ENCODE measurements at regions not wholly inside any gene's neighbourhood (a gene's known extent, or its start where the extent isn't known, plus 50 kb on each side); places are given as distances from the start of the nearest gene placed in this dataset.

- FAIRE-seq, result no peak
Observed at GRCh38 chr15:97680606-97681220, 279.8 kb upstream of the ARRDC4 start.

GRCh38 chr15:97683831-97684230, 276.7 kb upstream of the ARRDC4 start:
- no peak for FAIRE-seq

GRCh38 chr15:97684249-97684648, 276.3 kb upstream of the ARRDC4 start:
- FAIRE-seq, result no peak

GRCh38 chr15:97686324-97686723, 274.2 kb upstream of the ARRDC4 start:
- FAIRE-seq, result no peak

- FAIRE-seq, result no peak
Observed at GRCh38 chr15:97687654-97688053, 272.8 kb upstream of the ARRDC4 start.

GRCh38 chr15:97688177-97688576, 272.3 kb upstream of the ARRDC4 start:
- FAIRE-seq, result no peak

GRCh38 chr15:97688886-97689285, 271.6 kb upstream of the ARRDC4 start:
- FAIRE-seq, result no peak

GRCh38 chr15:97691078-97691477, 269.4 kb upstream of the ARRDC4 start:
- no peak for FAIRE-seq

- FAIRE-seq, result no peak
Observed at GRCh38 chr15:97691799-97692198, 268.7 kb upstream of the ARRDC4 start.

GRCh38 chr15:97692301-97693015, 268.0 kb upstream of the ARRDC4 start:
- FAIRE-seq, result no peak

GRCh38 chr15:97694456-97694855, 266.0 kb upstream of the ARRDC4 start:
- no peak for FAIRE-seq

GRCh38 chr15:97703400-97703799, 257.1 kb upstream of the ARRDC4 start:
- FAIRE-seq, result no peak

- no peak for FAIRE-seq
Observed at GRCh38 chr15:97706059-97706458, 254.4 kb upstream of the ARRDC4 start.

GRCh38 chr15:97708252-97708651, 252.3 kb upstream of the ARRDC4 start:
- FAIRE-seq, result no peak

GRCh38 chr15:97712530-97712929, 248.0 kb upstream of the ARRDC4 start:
- no peak for FAIRE-seq

- no peak for FAIRE-seq
Observed at GRCh38 chr15:97717806-97718205, 242.7 kb upstream of the ARRDC4 start.

- no peak for FAIRE-seq
Observed at GRCh38 chr15:97718509-97718908, 242.0 kb upstream of the ARRDC4 start.

GRCh38 chr15:97728791-97729190, 231.7 kb upstream of the ARRDC4 start:
- FAIRE-seq, result no peak

- FAIRE-seq, result no peak
Observed at GRCh38 chr15:97729270-97729669, 231.2 kb upstream of the ARRDC4 start.

GRCh38 chr15:97730315-97730714, 230.2 kb upstream of the ARRDC4 start:
- FAIRE-seq, result no peak

- no peak for FAIRE-seq
Observed at GRCh38 chr15:97731859-97732258, 228.6 kb upstream of the ARRDC4 start.

- no peak for FAIRE-seq
Observed at GRCh38 chr15:97733373-97733772, 227.1 kb upstream of the ARRDC4 start.

- no peak for FAIRE-seq
Observed at GRCh38 chr15:97736748-97737147, 223.8 kb upstream of the ARRDC4 start.

GRCh38 chr15:97745481-97746071, 214.9 kb upstream of the ARRDC4 start:
- FAIRE-seq, result no peak

Measured in islet of Langerhans (tissue), 1 donor.